Adrenal gland (tissue), 9 donors: ENCODE measurements at regions not wholly inside any gene's neighbourhood (a gene's known extent, or its start where the extent isn't known, plus 50 kb on each side); places are given as distances from the start of the nearest gene placed in this dataset.
"Not testable (repeated sequence)": the region's sequence is repeated elsewhere in the genome, so short reads cannot be mapped to it uniquely, and the experiment has no call there.

ENCODE experiments used
- DNase-seq, 7 donors: peaks; one replicate each; pipeline ENCODE4 v3.0.0-alpha.2; 2019 to 2020
- H3K27ac ChIP-seq, 5 donors: fragments of 200-600 bp; sonication (generic) in 4 of 5; 1 replicate in 3 of 5; 2 replicates in 2 of 5; pipeline versions ENCODE4 v1.5.1 to v1.8.0; 2016 to 2020; ENCODE audit warnings: mild to moderate bottlenecking in 1 of 5
- H3K27me3 ChIP-seq: fragments of 200-600 bp; 2 replicates; pipeline ENCODE4 v1.8.0; 2021
- H3K36me3 ChIP-seq, 2 donors: fragments of 200-600 bp; replicated peaks in 1 of 2; 1 replicate in 1 of 2; 2 replicates in 1 of 2; pipeline versions ENCODE4 v1.5.1 to v1.8.0; 2018 to 2022
- H3K4me1 ChIP-seq, 2 donors: fragments of 200-600 bp; replicated peaks in 1 of 2; 1 replicate in 1 of 2; 2 replicates in 1 of 2; pipeline versions ENCODE4 v1.5.1 to v1.8.0; 2018 to 2021
- H3K4me3 ChIP-seq, 4 donors: fragments of 200-600 bp; sonication (generic) in 3 of 4; one replicate each; pipeline ENCODE4 v1.5.1; 2016 to 2018
- H3K9me3 ChIP-seq, 3 donors: fragments of 200-600 bp; sonication (generic) in 1 of 3; replicated peaks in 1 of 3; 1 replicate in 2 of 3; 2 replicates in 1 of 3; pipeline versions ENCODE4 v1.5.1 to v1.8.0; 2016 to 2021
- CTCF ChIP-seq, 6 experiments: fragments of 450-650 bp in 4 of 6; fragments of 200-600 bp in 2 of 6; sonication (generic) in 1 of 6; IDR thresholded peaks; 1 replicate in 5 of 6; 2 replicates in 1 of 6; pipeline versions ENCODE4 v1.5.1 to v1.8.0; 2016 to 2021; ENCODE audit warnings: antibody characterized with exemption in 6 of 6, mild to moderate bottlenecking in 2 of 6, moderate library complexity in 1 of 6
- POLR2A ChIP-seq, 2 donors: fragments of 450-650 bp; IDR thresholded peaks; one replicate each; pipeline ENCODE4 v1.6.1; 2017; ENCODE audit warnings: antibody characterized with exemption in 2 of 2, mild to moderate bottlenecking in 2 of 2, moderate library complexity in 1 of 2
- WGBS, 4 donors: extraction: QIAGEN DNeasy Blood & Tissue Kit in 2 of 4; methylation state at CpG; one replicate each; pipeline versions ENCODE4 v1.1.5 to v1.1.7; 2013 to 2017; 5-methylcytosine and 5-hydroxymethylcytosine counted together
- intact Hi-C, 2 donors: fragments of 100-400 bp; cut with DNase I; formaldehyde crosslinking; loops; one replicate each; pipeline versions ENCODE4 v1.14.1 to v1.15.0; 2022 to 2023
- donor health status: healthy with polysubstance abuse.
- donor health status: Bipolar disorder and iron deficiency.
- donor health status: DM: yes; HTN: yes; CAD: no.
- donor health status: DM: no; HTN: no; CAD: no.
- donor health status: DM: no; HTN: no; CAD: no.

GRCh38 chr12:105474672-105475071 is 144.2 kb downstream of the C12orf75 start:
- TF ChIP-seq CTCF (IDR thresholded peaks at IDR 0.05) (no peak), POLR2A (IDR thresholded peaks at IDR 0.05) (no peak)
- intact Hi-C loops = no loop called here
- 73 to 82% (median 78%) methylated on average over 4 of the region's 4 CpGs for WGBS, 4 donors

GRCh38 chr12:105476616-105477015 is 146.1 kb downstream of the C12orf75 start:
- WGBS, 4 donors = 30 to 63% (median 53%) methylated on average over 2 of the region's 2 CpGs
- Histone ChIP-seq H3K4me3 (no peak overlapping the region), H3K36me3 (no peaks in the 10 kb centered on the region), H3K4me1 (no peaks in the 10 kb centered on the region), H3K9me3 (no peaks in the 10 kb centered on the region), H3K27me3 (no peaks in the 10 kb centered on the region), H3K27ac (no peak overlapping the region)
- TF ChIP-seq CTCF (IDR thresholded peaks at IDR 0.05) (no peak), POLR2A (IDR thresholded peaks at IDR 0.05) (no peak)
- DNase-seq = no peak
- intact Hi-C loops = no loop called here

More at GRCh38 chr12:105474672-105475071, 144.2 kb downstream of the C12orf75 start:
- no peak for DNase-seq
- no peaks in the 10 kb centered on the region for H3K27me3 ChIP-seq
- H3K36me3 ChIP-seq = no peaks in the 10 kb centered on the region
- H3K4me1 ChIP-seq = no peaks in the 10 kb centered on the region
- H3K27ac ChIP-seq = no peak overlapping the region
- H3K9me3 ChIP-seq = no peaks in the 10 kb centered on the region
- H3K4me3 ChIP-seq = no peak overlapping the region

GRCh38 chr12:105477873-105478272 is 147.4 kb downstream of the C12orf75 start:
- DNase-seq = no peak
- intact Hi-C loops = no loop called here
- Histone ChIP-seq H3K9me3 (no peaks in the 10 kb centered on the region), H3K4me1 (no peaks in the 10 kb centered on the region), H3K27ac (no peak overlapping the region), H3K36me3 (no peaks in the 10 kb centered on the region), H3K4me3 (no peak overlapping the region), H3K27me3 (no peaks in the 10 kb centered on the region)
- 76 to 87% (median 83%) methylated on average over 6 of the region's 6 CpGs for WGBS, 4 donors
- TF ChIP-seq CTCF (IDR thresholded peaks at IDR 0.05) (no peak), POLR2A (IDR thresholded peaks at IDR 0.05) (no peak)

- intact Hi-C loops, DNase-seq, H3K27me3 ChIP-seq, H3K4me3 ChIP-seq, H3K4me1 ChIP-seq, H3K27ac ChIP-seq, H3K36me3 ChIP-seq, H3K9me3 ChIP-seq: not testable (repeated sequence)
- WGBS, 4 donors = 80 to 87% (median 83%) methylated on average over 8 to 9 of the region's 9 CpGs
Measured at GRCh38 chr12:105478788-105479187, 148.3 kb downstream of the C12orf75 start.

GRCh38 chr12:105479710-105480109 is 149.2 kb downstream of the C12orf75 start:
- H3K4me3 ChIP-seq = no peak overlapping the region
- H3K4me1 ChIP-seq = no peaks in the 10 kb centered on the region
- intact Hi-C loops = no loop called here
- H3K27ac ChIP-seq = no peak overlapping the region
- H3K36me3 ChIP-seq = no peaks in the 10 kb centered on the region
- DNase-seq = no peak
- TF ChIP-seq CTCF (IDR thresholded peaks at IDR 0.05) = no peak
- TF ChIP-seq POLR2A (IDR thresholded peaks at IDR 0.05) = no peak
- no peaks in the 10 kb centered on the region for H3K27me3 ChIP-seq
- H3K9me3 ChIP-seq = no peaks in the 10 kb centered on the region
- 62 to 81% (median 73%) methylated on average over 1 of the region's 1 CpG for WGBS, 4 donors
